ENCODE measurements at regions not wholly inside any gene's neighbourhood (a gene's known extent, or its start where the extent isn't known, plus 50 kb on each side); places are given as distances from the start of the nearest gene placed in this dataset.

DNA sequence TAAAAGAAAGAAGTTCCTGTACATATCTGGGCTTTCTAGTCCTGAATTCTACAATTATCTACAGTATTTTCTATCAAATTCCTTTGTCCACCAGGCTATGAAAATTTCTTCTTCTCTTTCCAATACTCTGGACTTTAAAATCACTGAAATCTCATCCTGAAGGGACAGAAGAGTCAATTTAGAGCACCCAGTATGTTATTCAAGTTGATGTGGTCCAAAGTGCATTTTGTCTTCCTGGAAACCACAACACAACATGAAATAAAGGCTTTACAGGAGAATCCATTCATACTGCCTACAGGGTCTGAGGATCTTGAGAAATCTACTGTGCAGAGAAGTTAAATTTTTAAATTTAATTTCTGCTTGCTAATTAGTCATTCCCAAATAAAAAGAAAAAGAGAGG is 94.9 kb upstream of the ADGRF1 start (continued):
- TF ChIP-seq, protein P1, sequence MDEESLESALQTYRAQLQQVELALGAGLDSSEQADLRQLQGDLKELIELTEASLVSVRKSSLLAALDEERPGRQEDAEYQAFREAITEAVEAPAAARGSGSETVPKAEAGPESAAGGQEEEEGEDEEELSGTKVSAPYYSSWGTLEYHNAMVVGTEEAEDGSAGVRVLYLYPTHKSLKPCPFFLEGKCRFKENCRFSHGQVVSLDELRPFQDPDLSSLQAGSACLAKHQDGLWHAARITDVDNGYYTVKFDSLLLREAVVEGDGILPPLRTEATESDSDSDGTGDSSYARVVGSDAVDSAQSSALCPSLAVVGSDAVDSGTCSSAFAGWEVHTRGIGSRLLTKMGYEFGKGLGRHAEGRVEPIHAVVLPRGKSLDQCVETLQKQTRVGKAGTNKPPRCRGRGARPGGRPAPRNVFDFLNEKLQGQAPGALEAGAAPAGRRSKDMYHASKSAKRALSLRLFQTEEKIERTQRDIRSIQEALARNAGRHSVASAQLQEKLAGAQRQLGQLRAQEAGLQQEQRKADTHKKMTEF (CRISPR knock-in tag; IDR thresholded peaks at IDR 0.05) = peak; percentile 61; the same call in 1 of the 2 replicates
- TF ChIP-seq ZNF598 (CRISPR knock-in tag; IDR thresholded peaks at IDR 0.05; ENCODE audit: borderline replicate concordance) (no peak), PPARG (CRISPR knock-in tag; conservative IDR thresholded peaks at IDR 0.05) (peak; percentile 50; the same call in 1 of the 2 replicates), NCOR1 (IDR thresholded peaks at IDR 0.05; ENCODE audit: borderline replicate concordance, low read length) (peak; percentile 69; the same call in 1 of the 2 replicates), FOXA3 (CRISPR knock-in tag; IDR thresholded peaks at IDR 0.05) (peak; percentile 68), TCF12 (IDR thresholded peaks at IDR 0.05) (no peak), TCF12 (CRISPR knock-in tag; IDR thresholded peaks at IDR 0.05) (no peak), MAFK (conservative IDR thresholded peaks at IDR 0.05 in 1 of 2, IDR thresholded peaks at IDR 0.05 in 1 of 2; ENCODE audit: low read length in 2 of 2) (no peak), TBP (CRISPR knock-in tag; IDR thresholded peaks at IDR 0.05) (no peak), LCORL (IDR thresholded peaks at IDR 0.05) (no peak), LCORL (CRISPR knock-in tag; IDR thresholded peaks at IDR 0.05) (0 out of 2 replicates have a peak, but pooled peaks have one; percentile 27), ZSCAN9 (CRISPR knock-in tag; IDR thresholded peaks at IDR 0.05; ENCODE audit: borderline replicate concordance) (peak; percentile 55; the same call in 1 of the 2 replicates), KLF16 (CRISPR knock-in tag; IDR thresholded peaks at IDR 0.05) (no peak), ZNF549 (CRISPR knock-in tag; IDR thresholded peaks at IDR 0.05) (no peak), NFKBIZ (CRISPR knock-in tag; IDR thresholded peaks at IDR 0.05) (peak; percentile 67; the same call in 1 of the 2 replicates), FOXO1 (CRISPR knock-in tag; IDR thresholded peaks at IDR 0.05) (0 out of 2 replicates have a peak, but pooled peaks have one; percentile 49), FOXA1 (IDR thresholded peaks at IDR 0.05) (no peak), FOXA1 (CRISPR knock-in tag; IDR thresholded peaks at IDR 0.05) (0 out of 2 replicates have a peak, but pooled peaks have one; percentile 41), HDAC1 (CRISPR knock-in tag; IDR thresholded peaks at IDR 0.05) (peak; percentile 47; the same call in 1 of the 2 replicates), FOXP1 (IDR thresholded peaks at IDR 0.05) (no peak), FOXP1 (CRISPR knock-in tag; IDR thresholded peaks at IDR 0.05) (peak; percentile 57; the same call in 1 of the 2 replicates)
- TF ChIP-seq, protein P2, sequence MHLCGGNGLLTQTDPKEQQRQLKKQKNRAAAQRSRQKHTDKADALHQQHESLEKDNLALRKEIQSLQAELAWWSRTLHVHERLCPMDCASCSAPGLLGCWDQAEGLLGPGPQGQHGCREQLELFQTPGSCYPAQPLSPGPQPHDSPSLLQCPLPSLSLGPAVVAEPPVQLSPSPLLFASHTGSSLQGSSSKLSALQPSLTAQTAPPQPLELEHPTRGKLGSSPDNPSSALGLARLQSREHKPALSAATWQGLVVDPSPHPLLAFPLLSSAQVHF (CRISPR knock-in tag; IDR thresholded peaks at IDR 0.05) = no peak
- TF ChIP-seq, protein P3, sequence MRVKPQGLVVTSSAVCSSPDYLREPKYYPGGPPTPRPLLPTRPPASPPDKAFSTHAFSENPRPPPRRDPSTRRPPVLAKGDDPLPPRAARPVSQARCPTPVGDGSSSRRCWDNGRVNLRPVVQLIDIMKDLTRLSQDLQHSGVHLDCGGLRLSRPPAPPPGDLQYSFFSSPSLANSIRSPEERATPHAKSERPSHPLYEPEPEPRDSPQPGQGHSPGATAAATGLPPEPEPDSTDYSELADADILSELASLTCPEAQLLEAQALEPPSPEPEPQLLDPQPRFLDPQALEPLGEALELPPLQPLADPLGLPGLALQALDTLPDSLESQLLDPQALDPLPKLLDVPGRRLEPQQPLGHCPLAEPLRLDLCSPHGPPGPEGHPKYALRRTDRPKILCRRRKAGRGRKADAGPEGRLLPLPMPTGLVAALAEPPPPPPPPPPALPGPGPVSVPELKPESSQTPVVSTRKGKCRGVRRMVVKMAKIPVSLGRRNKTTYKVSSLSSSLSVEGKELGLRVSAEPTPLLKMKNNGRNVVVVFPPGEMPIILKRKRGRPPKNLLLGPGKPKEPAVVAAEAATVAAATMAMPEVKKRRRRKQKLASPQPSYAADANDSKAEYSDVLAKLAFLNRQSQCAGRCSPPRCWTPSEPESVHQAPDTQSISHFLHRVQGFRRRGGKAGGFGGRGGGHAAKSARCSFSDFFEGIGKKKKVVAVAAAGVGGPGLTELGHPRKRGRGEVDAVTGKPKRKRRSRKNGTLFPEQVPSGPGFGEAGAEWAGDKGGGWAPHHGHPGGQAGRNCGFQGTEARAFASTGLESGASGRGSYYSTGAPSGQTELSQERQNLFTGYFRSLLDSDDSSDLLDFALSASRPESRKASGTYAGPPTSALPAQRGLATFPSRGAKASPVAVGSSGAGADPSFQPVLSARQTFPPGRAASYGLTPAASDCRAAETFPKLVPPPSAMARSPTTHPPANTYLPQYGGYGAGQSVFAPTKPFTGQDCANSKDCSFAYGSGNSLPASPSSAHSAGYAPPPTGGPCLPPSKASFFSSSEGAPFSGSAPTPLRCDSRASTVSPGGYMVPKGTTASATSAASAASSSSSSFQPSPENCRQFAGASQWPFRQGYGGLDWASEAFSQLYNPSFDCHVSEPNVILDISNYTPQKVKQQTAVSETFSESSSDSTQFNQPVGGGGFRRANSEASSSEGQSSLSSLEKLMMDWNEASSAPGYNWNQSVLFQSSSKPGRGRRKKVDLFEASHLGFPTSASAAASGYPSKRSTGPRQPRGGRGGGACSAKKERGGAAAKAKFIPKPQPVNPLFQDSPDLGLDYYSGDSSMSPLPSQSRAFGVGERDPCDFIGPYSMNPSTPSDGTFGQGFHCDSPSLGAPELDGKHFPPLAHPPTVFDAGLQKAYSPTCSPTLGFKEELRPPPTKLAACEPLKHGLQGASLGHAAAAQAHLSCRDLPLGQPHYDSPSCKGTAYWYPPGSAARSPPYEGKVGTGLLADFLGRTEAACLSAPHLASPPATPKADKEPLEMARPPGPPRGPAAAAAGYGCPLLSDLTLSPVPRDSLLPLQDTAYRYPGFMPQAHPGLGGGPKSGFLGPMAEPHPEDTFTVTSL (CRISPR knock-in tag; IDR thresholded peaks at IDR 0.05; ENCODE audit: borderline replicate concordance) = peak; percentile 88; the same call in 1 of the 2 replicates
- TF ChIP-seq, protein P4, sequence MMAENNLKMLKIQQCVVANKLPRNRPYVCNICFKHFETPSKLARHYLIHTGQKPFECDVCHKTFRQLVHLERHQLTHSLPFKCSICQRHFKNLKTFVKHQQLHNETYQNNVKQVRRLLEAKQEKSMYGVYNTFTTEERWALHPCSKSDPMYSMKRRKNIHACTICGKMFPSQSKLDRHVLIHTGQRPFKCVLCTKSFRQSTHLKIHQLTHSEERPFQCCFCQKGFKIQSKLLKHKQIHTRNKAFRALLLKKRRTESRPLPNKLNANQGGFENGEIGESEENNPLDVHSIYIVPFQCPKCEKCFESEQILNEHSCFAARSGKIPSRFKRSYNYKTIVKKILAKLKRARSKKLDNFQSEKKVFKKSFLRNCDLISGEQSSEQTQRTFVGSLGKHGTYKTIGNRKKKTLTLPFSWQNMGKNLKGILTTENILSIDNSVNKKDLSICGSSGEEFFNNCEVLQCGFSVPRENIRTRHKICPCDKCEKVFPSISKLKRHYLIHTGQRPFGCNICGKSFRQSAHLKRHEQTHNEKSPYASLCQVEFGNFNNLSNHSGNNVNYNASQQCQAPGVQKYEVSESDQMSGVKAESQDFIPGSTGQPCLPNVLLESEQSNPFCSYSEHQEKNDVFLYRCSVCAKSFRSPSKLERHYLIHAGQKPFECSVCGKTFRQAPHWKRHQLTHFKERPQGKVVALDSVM (CRISPR knock-in tag; IDR thresholded peaks at IDR 0.05) = no peak
